NCI-H146 treated with DMSO at 0.1 percent for 48 hours (cell line): ENCODE measurements at regions not wholly inside any gene's neighbourhood (a gene's known extent, or its start where the extent isn't known, plus 50 kb on each side); places are given as distances from the start of the nearest gene placed in this dataset.

Source experiments
- DNase-seq: peaks from one replicate; lab custom pipeline; 2025; ENCODE audit not compliant: unreplicated experiment; lab: John Stamatoyannopoulos, UW

- no peak for DNase-seq
These were observed 1043.8 kb downstream of the PLA2G4A start for GRCh38 chr1:187872550-187872949.

DNA sequence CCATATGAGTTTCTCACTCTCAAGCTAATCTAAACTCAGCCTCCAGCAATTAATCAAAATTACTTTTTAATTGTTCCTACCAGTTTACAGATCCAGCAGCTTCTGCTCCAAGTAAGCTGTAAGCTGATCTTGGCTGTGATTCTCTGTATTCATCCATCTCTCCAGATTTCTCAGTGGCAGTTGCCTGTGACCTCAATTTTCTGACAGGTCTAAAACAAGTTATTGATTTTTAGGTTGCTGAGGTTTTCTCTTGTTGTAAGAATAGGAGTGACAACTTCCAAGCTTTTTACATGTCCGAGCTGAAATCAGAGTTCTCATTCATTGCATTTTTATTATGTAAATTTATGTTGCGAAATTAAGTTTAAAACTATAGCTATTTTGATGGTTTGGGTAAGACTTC, 1044.4 kb downstream of the PLA2G4A start:
- DNase-seq: no peak

- DNase-seq: no peak
These were observed 1048.0 kb downstream of the PLA2G4A start for GRCh38 chr1:187876775-187877174.

DNA sequence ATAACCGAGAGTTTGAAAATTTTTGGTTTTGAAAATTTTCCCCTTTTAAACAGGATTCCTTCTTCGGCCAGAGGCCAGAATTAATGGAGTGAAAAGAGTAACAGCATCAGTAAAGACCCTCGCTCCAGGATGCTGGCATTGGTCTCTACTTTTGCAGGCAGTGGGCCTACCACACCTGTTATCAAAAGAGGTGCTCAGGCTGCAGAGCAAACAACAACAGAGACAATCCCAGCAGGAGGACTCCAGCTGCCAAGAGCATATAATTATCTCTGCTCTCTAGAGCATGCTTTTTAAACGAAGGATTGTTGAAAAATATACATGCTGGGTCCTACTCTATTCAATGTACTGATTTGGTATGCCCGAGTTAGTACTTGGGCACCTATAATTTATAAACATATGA, 1048.5 kb downstream of the PLA2G4A start:
- DNase-seq: peak; percentile 94

GRCh38 chr1:187878883-187879282, 1050.1 kb downstream of the PLA2G4A start:
- DNase-seq: no peak

GRCh38 chr1:187883356-187883755, 1054.6 kb downstream of the PLA2G4A start:
- no peak for DNase-seq

DNA sequence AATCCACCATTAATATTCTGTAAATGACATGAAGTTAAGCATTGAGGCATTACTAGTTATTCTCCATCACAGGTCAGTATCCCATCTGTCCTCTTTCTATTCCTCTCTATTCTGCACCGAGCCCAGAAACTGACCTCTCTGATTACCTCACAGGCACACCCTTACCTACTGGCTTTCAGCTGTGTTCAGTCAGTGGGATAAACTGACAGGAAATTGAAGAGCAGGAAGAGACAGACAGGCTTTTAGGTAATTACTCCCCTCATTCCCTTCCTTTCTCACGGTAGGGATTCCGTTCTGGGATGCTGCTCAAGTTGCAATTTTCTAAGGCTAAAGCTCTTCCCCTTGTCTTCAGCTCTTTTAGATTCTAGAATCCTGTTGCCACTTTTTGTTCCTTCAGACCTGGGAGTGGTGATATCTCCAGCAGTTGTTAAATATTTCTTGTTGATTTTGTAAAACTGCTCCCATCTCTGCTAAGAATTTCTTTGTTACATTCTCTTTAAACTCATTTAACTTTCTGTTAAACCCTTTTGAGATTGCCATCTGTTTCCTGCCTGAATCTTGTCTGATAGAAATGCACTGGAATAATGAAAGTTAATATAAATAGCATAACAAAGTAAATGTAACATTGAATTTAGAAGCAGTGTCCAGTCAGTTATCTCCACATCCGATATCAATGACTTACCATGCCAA, 1063.4 kb downstream of the PLA2G4A start:
- DNase-seq: no peak

DNA sequence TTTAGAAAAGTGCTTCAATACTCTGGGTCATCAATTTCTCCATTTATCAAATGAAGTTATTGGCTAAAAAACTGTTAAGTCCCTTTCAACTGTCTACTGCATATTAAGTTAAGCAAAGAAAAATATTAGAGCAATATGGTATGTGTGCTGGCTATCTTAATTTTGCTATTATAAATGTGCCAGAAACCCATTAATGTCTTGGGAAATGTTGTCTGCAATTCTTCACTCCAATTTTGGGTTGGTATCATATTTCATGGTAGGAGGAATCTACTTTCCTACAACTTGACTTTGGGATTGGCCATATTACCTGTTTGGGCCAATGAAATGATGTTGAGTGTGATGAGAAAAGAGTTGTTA, 1063.9 kb downstream of the PLA2G4A start:
- no peak for DNase-seq

GRCh38 chr1:187893471-187893870, 1064.7 kb downstream of the PLA2G4A start:
- no peak for DNase-seq

- DNase-seq: no peak
These were observed 1065.6 kb downstream of the PLA2G4A start for GRCh38 chr1:187894349-187894748.

- no peak for DNase-seq
These were observed 1074.5 kb downstream of the PLA2G4A start for GRCh38 chr1:187903223-187903622.

DNA sequence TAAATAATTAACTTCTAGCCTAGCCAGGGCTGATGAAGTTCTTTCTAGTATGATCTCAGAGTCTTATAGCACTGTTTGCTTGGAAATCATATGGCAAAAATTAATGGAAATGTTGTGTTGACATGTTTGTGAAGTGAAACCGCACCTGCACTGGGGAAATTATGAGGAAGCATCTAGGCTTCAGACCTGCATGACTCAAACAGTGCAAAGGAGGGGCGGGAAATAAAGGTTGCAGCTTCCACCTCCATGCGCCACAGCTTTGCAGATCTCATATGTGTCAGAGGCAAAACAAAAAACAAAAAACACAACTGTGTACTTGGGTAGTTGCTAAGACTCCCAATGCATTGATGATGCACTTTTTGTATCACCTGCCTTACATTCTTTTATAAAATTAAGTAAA, 1080.6 kb downstream of the PLA2G4A start:
- DNase-seq: no peak

- DNase-seq: no peak
These were observed 1083.1 kb downstream of the PLA2G4A start for GRCh38 chr1:187911820-187912219.

GRCh38 chr1:187920976-187921375, 1092.2 kb downstream of the PLA2G4A start:
- DNase-seq: no peak

GRCh38 chr1:187921426-187921825, 1092.7 kb downstream of the PLA2G4A start:
- no peak for DNase-seq

DNA sequence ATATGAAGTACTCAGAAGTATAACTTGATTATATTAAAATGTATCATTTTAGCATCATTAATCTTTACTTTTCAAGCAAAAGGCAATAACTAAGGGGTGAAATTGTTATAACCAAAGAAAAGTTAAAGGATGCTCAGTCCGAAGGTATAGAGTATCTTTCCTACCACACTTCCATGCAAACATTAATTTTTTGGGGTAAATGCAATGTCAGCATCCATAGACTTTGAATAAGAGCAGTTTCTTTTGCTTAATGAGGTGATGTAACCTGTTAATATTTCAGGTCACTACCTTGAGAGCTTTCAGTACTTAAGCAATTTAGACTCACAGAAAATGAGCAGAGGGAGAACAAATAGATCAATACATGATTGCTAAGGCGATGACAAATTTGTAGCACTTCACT, 1093.5 kb downstream of the PLA2G4A start:
- no peak for DNase-seq

DNA sequence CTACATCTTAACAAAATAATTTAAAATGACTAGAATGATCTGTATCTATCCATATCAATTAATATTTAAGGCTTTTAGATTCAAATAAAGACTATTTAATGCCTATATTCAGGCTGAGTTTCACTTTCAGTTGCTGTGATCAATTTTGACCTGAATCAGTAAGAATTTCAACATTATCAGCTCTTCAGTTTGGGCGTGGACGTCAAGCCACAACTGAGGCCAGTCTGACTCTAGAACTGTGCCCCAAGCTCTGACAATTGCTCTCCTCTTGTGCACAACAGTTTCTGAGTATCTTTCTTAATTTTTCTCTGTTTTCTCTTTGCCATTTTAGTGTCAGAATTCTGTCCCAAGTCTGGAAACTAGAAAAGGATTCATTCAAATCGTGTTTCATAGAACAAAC, 1095.5 kb downstream of the PLA2G4A start:
- DNase-seq: no peak

GRCh38 chr1:187928288-187928687, 1099.5 kb downstream of the PLA2G4A start:
- DNase-seq: no peak

- DNase-seq: no peak
These were observed 1099.9 kb downstream of the PLA2G4A start for GRCh38 chr1:187928696-187929095.

- DNase-seq: no peak
These were observed 1103.0 kb downstream of the PLA2G4A start for GRCh38 chr1:187931776-187932175.

GRCh38 chr1:187933562-187934419, 1105.0 kb downstream of the PLA2G4A start:
- DNase-seq: no peak

DNA sequence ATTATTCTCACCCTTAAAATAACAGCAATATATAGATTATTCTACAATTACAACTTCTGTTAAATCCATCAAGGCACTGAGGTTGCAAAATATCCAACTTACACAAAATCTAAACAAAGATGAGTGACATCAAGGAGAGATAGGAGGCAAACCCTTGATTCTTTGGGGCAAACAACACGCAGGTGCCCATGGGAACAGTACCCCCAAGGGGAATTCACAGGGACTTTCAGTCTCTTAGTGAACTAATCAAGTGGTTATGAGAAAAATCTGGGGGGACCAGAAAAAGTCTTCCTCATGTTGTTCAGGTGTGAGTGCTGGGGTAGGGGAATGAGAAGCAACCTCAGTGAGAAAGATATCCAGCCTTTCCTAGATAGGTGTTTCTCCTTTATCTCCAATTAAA, 1107.9 kb downstream of the PLA2G4A start:
- no peak for DNase-seq

GRCh38 chr1:187938092-187938491, 1109.3 kb downstream of the PLA2G4A start:
- DNase-seq: no peak
